ENCODE measurements at regions not wholly inside any gene's neighbourhood (a gene's known extent, or its start where the extent isn't known, plus 50 kb on each side); places are given as distances from the start of the nearest gene placed in this dataset.

DNA sequence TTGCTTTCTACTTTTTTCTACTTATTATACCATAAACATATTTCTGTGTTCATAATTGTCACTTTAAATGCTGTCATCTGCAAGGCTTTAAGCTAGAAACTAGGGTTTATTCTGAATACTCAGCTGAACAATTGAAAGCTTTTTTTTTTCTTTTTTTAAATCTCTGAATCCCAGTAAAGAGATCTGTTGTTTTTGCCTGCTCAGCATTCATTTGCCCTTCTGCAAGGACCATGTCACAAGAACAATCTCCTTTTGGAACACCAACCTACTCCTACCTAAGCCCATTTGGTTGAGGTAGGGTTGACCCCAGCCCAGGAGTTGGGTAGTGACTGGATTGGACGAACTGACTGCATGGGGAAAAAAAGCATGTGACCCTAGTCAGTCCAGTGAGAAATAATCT, 92.6 kb downstream of the MZT1 start:
- TF ChIP-seq, protein P1, sequence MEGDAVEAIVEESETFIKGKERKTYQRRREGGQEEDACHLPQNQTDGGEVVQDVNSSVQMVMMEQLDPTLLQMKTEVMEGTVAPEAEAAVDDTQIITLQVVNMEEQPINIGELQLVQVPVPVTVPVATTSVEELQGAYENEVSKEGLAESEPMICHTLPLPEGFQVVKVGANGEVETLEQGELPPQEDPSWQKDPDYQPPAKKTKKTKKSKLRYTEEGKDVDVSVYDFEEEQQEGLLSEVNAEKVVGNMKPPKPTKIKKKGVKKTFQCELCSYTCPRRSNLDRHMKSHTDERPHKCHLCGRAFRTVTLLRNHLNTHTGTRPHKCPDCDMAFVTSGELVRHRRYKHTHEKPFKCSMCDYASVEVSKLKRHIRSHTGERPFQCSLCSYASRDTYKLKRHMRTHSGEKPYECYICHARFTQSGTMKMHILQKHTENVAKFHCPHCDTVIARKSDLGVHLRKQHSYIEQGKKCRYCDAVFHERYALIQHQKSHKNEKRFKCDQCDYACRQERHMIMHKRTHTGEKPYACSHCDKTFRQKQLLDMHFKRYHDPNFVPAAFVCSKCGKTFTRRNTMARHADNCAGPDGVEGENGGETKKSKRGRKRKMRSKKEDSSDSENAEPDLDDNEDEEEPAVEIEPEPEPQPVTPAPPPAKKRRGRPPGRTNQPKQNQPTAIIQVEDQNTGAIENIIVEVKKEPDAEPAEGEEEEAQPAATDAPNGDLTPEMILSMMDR (IDR thresholded peaks at IDR 0.05), result no peak
- TF ChIP-seq POLR2A (IDR thresholded peaks at IDR 0.05) (no peak), EP300 (IDR thresholded peaks at IDR 0.05) (no peak)

Data from ovary (tissue), 3 donors.